WTC11 (cell line): ENCODE measurements at regions not wholly inside any gene's neighbourhood (a gene's known extent, or its start where the extent isn't known, plus 50 kb on each side); places are given as distances from the start of the nearest gene placed in this dataset.

Source experiments
- ATAC-seq: fragments of 200-7000 bp; cut with Tn5 transposase; 2 replicates; pipeline ENCODE4 v1.10.0; 2021; ENCODE audit warnings: mild to moderate bottlenecking, moderate library complexity
- CTCF ChIA-PET: fragments of 300-600 bp; sonication (Branson Sonifier 250); formaldehyde crosslinking; loops from one replicate; lab custom pipeline; 2021; ENCODE audit warnings: antibody characterized with exemption; lab: Charles Lee
- POLR2A ChIA-PET: fragments of 350-600 bp; sonication (Branson Sonifier 250); formaldehyde crosslinking; loops from one replicate; lab custom pipeline; 2021; ENCODE audit warnings: antibody characterized with exemption; lab: Charles Lee
- DNase-seq: peaks from one replicate; pipeline ENCODE4 v3.0.0; 2021; ENCODE audit warnings: low spot score
- H3K27ac Mint-ChIP-seq: 2 replicates; pipeline ENCODE4 v1.8.0; 2021; ENCODE audit warnings: mixed read lengths
- H3K27me3 Mint-ChIP-seq: 2 replicates; pipeline ENCODE4 v1.8.0; 2021; ENCODE audit warnings: low read depth, mild to moderate bottlenecking, moderate library complexity, mixed read lengths
- H3K36me3 Mint-ChIP-seq: 2 replicates; pipeline ENCODE4 v1.8.0; 2021; ENCODE audit warnings: mixed read lengths
- H3K4me1 Mint-ChIP-seq: 2 replicates; pipeline ENCODE4 v1.8.0; 2022; ENCODE audit warnings: mixed read lengths
- H3K4me3 Mint-ChIP-seq: 2 replicates; pipeline ENCODE4 v1.8.0; 2021; ENCODE audit warnings: mild to moderate bottlenecking, moderate library complexity, mixed read lengths
- H3K9me3 Mint-ChIP-seq: 2 replicates; pipeline ENCODE4 v1.8.0; 2021; ENCODE audit warnings: mixed read lengths
- AFF4 ChIP-seq: sonication (generic); formaldehyde crosslinking; IDR thresholded peaks from 2 replicates; pipeline ENCODE4 v1.8.1; 2023; ENCODE audit warnings: mild to moderate bottlenecking, missing genetic modification reagents, borderline replicate concordance
- AR ChIP-seq: fragments of 250-450 bp; sonication (Bioruptor Pico); IDR thresholded peaks from 2 replicates; pipeline ENCODE4 v1.9.0; 2021; ENCODE audit warnings: mild to moderate bottlenecking
- ATF2 ChIP-seq: sonication (generic); formaldehyde crosslinking; IDR thresholded peaks from 2 replicates; pipeline ENCODE4 v1.8.1; 2022; ENCODE audit warnings: low read depth, missing genetic modification reagents, borderline replicate concordance
- CREM ChIP-seq: sonication (generic); formaldehyde crosslinking; IDR thresholded peaks from 2 replicates; pipeline ENCODE4 v1.8.1; 2022; ENCODE audit warnings: mild to moderate bottlenecking, missing genetic modification reagents, moderate library complexity
- EMX1 ChIP-seq: fragments of 250-450 bp; sonication (Bioruptor Pico); IDR thresholded peaks from 2 replicates; pipeline ENCODE4 v1.8.0; 2021; ENCODE audit warnings: mild to moderate bottlenecking
- MYBL2 ChIP-seq: sonication (generic); formaldehyde crosslinking; IDR thresholded peaks from 2 replicates; pipeline ENCODE4 v1.8.1; 2023; ENCODE audit warnings: mild to moderate bottlenecking, moderate library complexity, missing genetic modification reagents
- NFYB ChIP-seq: sonication (generic); formaldehyde crosslinking; conservative IDR thresholded peaks from 2 replicates; pipeline ENCODE4 v1.8.0; 2022; ENCODE audit warnings: low read depth, missing genetic modification reagents
- PRRX2 ChIP-seq: fragments of 250-450 bp; sonication (Bioruptor Pico); IDR thresholded peaks from 2 replicates; pipeline ENCODE4 v1.8.0; 2021; ENCODE audit warnings: mild to moderate bottlenecking
- RELA ChIP-seq: sonication (generic); formaldehyde crosslinking; IDR thresholded peaks from 2 replicates; pipeline ENCODE4 v1.8.1; 2022; ENCODE audit warnings: missing genetic modification reagents, mild to moderate bottlenecking, borderline replicate concordance
- RORB ChIP-seq: fragments of 250-450 bp; sonication (Bioruptor Pico); IDR thresholded peaks from 2 replicates; pipeline ENCODE4 v1.9.0; 2021; ENCODE audit warnings: mild to moderate bottlenecking
- SOX15 ChIP-seq: fragments of 250-450 bp; sonication (Bioruptor Pico); IDR thresholded peaks from 2 replicates; pipeline ENCODE4 v1.9.0; 2021; ENCODE audit warnings: mild to moderate bottlenecking
- TEAD4 ChIP-seq: sonication (generic); formaldehyde crosslinking; IDR thresholded peaks from 2 replicates; pipeline ENCODE4 v1.8.0; 2022; ENCODE audit warnings: mild to moderate bottlenecking, missing genetic modification reagents
- TP53 ChIP-seq: sonication (generic); formaldehyde crosslinking; IDR thresholded peaks from 2 replicates; pipeline ENCODE4 v1.8.1; 2023; ENCODE audit warnings: mild to moderate bottlenecking, missing genetic modification reagents
- USF1 ChIP-seq: sonication (generic); formaldehyde crosslinking; IDR thresholded peaks from 2 replicates; pipeline ENCODE4 v1.8.0; 2022; ENCODE audit warnings: mild to moderate bottlenecking, missing genetic modification reagents
- ZNF121 ChIP-seq: sonication (generic); formaldehyde crosslinking; IDR thresholded peaks from 2 replicates; pipeline ENCODE4 v1.8.0; 2023; ENCODE audit warnings: missing genetic modification reagents
- ZNF263 ChIP-seq: sonication (generic); formaldehyde crosslinking; IDR thresholded peaks from 2 replicates; pipeline ENCODE4 v1.8.1; 2022; ENCODE audit warnings: low read depth, mild to moderate bottlenecking, moderate library complexity, missing genetic modification reagents
- ZNF416 ChIP-seq: fragments of 250-450 bp; sonication (Bioruptor Pico); IDR thresholded peaks from 2 replicates; pipeline ENCODE4 v1.9.0; 2021; ENCODE audit warnings: mild to moderate bottlenecking, inconsistent platforms
- ZNF425 ChIP-seq: fragments of 250-450 bp; sonication (Bioruptor Pico); conservative IDR thresholded peaks from 2 replicates; pipeline ENCODE4 v1.9.0; 2021; ENCODE audit warnings: mild to moderate bottlenecking
- TF ChIP-seq, protein P1 (sequence below): sonication (generic); formaldehyde crosslinking; IDR thresholded peaks from 2 replicates; pipeline ENCODE4 v1.8.1; 2023; ENCODE audit warnings: mild to moderate bottlenecking, missing genetic modification reagents, moderate library complexity

DNA sequence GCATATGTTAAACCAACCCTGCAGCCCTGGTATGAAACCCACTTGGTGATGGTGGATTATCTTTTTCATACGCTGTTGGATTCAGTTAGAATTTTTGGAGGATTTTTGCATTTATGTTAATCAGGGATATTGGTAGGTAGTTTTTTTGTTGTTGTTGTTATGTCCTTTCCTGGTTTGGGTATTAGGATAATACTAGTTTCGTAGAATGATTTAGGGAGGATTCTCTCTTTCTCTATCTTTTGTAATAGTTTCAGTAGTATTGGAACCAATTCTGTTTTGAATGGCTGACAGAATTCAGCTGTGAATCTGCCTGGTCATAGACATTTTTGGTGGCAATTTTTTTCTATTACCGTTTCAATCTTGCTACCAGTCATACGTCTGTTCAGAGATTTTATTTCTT, 305.4 kb downstream of the IDS start:
- DNase-seq = no peak
- no peak for ATAC-seq
- Mint-ChIP-seq H3K4me1 (no peaks in the 10 kb centered on the region), H3K27me3 (no peaks in the 10 kb centered on the region; the same call in 1 of the 2 replicates), H3K27ac (no peak overlapping the region), H3K36me3 (0 out of 2 replicates have a peak, but pooled peaks cover 2% of the 10 kb centered on the region), H3K9me3 (peaks cover 11% of the 10 kb centered on the region), H3K4me3 (no peak overlapping the region)
- CTCF ChIA-PET = no interaction called here
- POLR2A ChIA-PET = no interaction called here
- TF ChIP-seq RORB (CRISPR knock-in tag) (no peak), SOX15 (CRISPR knock-in tag) (no peak), PRRX2 (CRISPR knock-in tag) (no peak), ZNF263 (no peak), AFF4 (CRISPR knock-in tag) (no peak), RELA (CRISPR knock-in tag) (no peak), MYBL2 (CRISPR knock-in tag) (no peak), ZNF416 (CRISPR knock-in tag) (no peak), USF1 (no peak), NFYB (no peak), TEAD4 (CRISPR knock-in tag) (no peak), ATF2 (CRISPR knock-in tag) (no peak), AR (CRISPR knock-in tag) (no peak), EMX1 (no peak), CREM (CRISPR knock-in tag) (no peak), ZNF425 (CRISPR knock-in tag) (no peak), TP53 (CRISPR knock-in tag) (no peak), ZNF121 (CRISPR knock-in tag) (no peak)
- TF ChIP-seq, protein P1, sequence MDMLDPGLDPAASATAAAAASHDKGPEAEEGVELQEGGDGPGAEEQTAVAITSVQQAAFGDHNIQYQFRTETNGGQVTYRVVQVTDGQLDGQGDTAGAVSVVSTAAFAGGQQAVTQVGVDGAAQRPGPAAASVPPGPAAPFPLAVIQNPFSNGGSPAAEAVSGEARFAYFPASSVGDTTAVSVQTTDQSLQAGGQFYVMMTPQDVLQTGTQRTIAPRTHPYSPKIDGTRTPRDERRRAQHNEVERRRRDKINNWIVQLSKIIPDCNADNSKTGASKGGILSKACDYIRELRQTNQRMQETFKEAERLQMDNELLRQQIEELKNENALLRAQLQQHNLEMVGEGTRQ (CRISPR knock-in tag) = no peak
